NB4 (cell line): ENCODE measurements at regions not wholly inside any gene's neighbourhood (a gene's known extent, or its start where the extent isn't known, plus 50 kb on each side); places are given as distances from the start of the nearest gene placed in this dataset.

Experiments
- DNase-seq: peaks from one replicate; pipeline ENCODE4 v3.0.0; 2010; ENCODE audit warnings: low read depth
- H3K4me3 ChIP-seq: one replicate; pipeline ENCODE4 v1.5.1; 2011; ENCODE audit warnings: mild to moderate bottlenecking, low read depth, low read length, moderate library complexity
- MYC ChIP-seq: IDR thresholded peaks from 2 replicates; pipeline ENCODE4 v1.6.1; 2011; ENCODE audit warnings: low read depth, low read length
- POLR2A ChIP-seq: IDR thresholded peaks from 2 replicates; pipeline ENCODE4 v1.6.1; 2011; ENCODE audit warnings: mild to moderate bottlenecking; ENCODE audit not compliant: insufficient read length; ENCODE audit errors: extremely low read depth
- TF ChIP-seq, protein P1 (sequence below): IDR thresholded peaks from one replicate; pipeline ENCODE4 v1.5.1; 2012; ENCODE audit warnings: low read depth, low read length
- TF ChIP-seq, protein P2 (sequence below): IDR thresholded peaks from 2 replicates; pipeline ENCODE4 v1.6.1; 2011; ENCODE audit warnings: low read depth, low read length

DNA sequence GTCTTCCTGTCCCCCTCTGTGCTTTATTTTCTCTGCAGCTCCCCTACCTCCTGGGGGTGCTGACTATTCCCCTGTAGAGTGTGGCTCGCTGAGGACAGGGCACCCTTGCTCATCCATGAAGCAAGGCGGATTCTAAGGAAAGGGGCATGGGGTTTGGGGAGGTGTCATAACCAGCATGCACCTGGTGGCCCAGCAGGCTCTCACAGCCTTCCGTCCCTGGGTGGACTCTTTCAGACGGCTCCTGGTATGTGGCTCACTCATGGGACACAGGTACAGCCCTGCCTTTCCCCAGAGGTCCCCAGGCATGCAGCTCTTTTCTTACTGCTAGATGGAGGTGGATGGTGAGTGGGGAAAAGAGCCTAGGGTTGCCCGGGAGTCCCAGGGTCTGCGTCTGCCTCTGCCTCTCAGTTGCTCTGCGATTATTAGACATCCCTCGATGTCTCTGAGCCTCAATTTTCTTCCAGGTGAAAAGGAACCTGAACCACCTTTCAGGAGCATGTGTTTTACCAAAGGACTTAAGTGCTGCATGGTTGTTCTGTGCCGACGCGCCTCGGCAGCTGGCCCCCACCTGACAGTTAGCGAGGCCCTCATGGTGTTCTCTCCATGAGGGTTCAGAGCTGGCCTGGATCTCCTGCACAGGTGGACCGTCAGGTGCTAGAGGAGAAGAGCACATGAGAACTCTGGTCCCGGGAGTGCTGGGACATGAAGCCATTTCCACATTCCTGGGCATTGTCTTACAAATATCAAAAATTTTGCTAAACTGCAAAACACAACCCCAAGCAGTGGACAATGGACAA lies 172.5 kb upstream of the SHH start:
- TF ChIP-seq MYC, result no peak
- TF ChIP-seq, protein P1, sequence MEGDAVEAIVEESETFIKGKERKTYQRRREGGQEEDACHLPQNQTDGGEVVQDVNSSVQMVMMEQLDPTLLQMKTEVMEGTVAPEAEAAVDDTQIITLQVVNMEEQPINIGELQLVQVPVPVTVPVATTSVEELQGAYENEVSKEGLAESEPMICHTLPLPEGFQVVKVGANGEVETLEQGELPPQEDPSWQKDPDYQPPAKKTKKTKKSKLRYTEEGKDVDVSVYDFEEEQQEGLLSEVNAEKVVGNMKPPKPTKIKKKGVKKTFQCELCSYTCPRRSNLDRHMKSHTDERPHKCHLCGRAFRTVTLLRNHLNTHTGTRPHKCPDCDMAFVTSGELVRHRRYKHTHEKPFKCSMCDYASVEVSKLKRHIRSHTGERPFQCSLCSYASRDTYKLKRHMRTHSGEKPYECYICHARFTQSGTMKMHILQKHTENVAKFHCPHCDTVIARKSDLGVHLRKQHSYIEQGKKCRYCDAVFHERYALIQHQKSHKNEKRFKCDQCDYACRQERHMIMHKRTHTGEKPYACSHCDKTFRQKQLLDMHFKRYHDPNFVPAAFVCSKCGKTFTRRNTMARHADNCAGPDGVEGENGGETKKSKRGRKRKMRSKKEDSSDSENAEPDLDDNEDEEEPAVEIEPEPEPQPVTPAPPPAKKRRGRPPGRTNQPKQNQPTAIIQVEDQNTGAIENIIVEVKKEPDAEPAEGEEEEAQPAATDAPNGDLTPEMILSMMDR, result no peak
- TF ChIP-seq, protein P2, sequence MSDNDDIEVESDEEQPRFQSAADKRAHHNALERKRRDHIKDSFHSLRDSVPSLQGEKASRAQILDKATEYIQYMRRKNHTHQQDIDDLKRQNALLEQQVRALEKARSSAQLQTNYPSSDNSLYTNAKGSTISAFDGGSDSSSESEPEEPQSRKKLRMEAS, result no peak
- no peak for TF ChIP-seq POLR2A
- no peak overlapping the region for H3K4me3 ChIP-seq
- no peak for DNase-seq

DNA sequence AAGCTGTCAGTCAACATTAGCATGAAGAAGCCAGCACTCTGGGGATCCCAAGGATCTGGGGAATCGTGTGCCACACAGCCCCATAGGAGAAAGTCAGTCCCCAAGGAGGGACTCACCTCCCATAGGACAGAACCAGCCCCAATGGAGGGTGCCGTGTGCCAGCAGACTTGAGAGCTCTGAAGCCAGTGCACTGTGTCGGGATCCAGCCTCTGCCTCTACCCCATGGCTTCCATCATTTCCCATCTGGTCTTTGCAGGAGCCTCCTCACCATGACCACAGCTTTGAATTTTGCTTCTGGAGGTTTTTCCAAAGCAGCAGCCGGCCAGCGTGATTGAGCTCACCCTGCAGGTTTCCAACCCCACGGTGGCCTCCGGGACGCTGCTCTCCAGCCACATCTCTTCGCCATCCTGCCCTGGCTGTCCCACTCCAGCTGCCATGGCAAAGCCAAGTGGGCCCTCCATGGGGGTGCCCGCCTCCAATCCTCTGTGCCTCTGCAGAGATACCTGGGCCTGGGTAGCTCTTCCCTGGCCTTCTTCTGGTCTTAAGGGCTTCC lies 171.8 kb upstream of the SHH start:
- TF ChIP-seq, protein P2, result no peak
- TF ChIP-seq MYC (no peak), POLR2A (no peak)
- TF ChIP-seq, protein P1, result no peak
- H3K4me3 ChIP-seq, result no peak overlapping the region
- no peak for DNase-seq

DNA sequence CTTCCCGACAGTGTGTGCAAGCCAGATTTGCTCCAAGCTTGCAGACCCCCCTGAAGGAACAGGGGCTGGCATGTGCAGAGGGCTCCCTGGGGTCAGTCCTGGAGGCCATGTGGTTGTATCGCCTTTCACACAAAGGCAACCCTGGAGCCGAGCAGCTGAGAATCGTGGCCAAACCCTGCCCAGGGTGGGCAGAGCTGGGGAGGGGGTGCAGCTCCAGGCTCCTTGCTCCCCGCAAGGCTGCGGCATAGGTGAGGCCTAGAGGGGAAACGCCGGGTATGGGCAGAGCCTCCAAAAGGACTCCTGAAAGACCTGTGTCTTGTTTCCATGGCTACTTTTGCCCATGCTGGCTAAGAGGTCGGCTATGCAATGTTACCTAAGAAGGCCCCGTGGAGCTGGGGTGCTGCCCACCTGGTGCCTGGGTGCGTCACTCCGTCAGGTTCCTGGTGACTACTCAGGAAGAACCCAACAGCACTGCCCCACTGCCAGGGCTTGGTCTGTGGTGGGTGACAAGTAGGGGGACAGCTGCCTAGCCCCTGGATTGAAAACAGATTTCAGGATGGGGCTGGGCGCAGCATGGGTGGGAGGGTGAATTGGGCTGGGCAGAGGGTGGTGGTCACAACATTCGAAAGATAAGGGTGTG lies 171.0 kb upstream of the SHH start:
- TF ChIP-seq, protein P1, result no peak
- DNase-seq, result no peak
- no peak overlapping the region for H3K4me3 ChIP-seq

DNA sequence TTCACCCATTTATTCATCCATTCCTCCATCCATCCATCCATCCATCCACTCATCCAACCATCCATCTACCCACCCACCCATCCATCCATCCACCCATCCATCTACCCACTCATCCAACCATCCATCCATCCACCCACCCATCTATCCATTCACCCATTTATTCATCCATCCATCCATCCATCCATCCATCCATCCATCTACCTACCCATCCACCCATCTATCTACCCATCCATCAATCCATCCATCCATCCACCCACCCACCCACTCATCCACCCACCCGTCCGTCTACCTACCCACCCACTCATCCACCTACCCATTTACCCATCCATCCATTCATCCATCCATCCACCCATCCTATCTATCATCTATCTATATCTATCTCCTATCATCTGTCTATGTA lies 169.4 kb upstream of the SHH start:
- TF ChIP-seq, protein P2, result no peak
- TF ChIP-seq POLR2A, result no peak
- TF ChIP-seq MYC, result no peak
- TF ChIP-seq, protein P1, result no peak
- DNase-seq, result no peak
- H3K4me3 ChIP-seq, result no peak overlapping the region

DNA sequence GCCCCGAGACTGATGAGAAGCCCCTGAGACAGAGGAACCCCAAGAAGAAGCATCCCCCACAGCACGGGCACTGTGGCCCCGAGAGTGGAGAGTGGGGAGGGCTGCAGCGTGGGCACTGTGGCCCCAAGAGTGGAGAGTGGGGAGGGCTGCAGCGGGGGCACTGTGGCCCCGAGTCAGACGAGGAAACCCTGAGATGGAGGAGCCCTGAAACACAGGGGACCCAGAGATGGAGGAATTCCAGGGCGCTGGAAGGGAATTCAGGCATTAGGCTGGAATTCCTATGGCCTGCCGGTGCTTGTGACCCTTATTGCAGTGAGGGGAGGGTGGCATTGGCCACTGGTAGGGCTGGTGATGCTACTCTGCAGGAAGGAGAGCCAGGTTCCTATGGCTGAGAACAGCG lies 168.6 kb upstream of the SHH start:
- no peak for DNase-seq
- TF ChIP-seq, protein P2, result no peak
- TF ChIP-seq, protein P1, result no peak
- TF ChIP-seq MYC, result no peak
- no peak for TF ChIP-seq POLR2A
- H3K4me3 ChIP-seq, result no peak overlapping the region
